BJ (cell line): ENCODE measurements at regions not wholly inside any gene's neighbourhood (a gene's known extent, or its start where the extent isn't known, plus 50 kb on each side); places are given as distances from the start of the nearest gene placed in this dataset.

Experiments used
- CTCF ChIA-PET: fragments of 350-600 bp; formaldehyde crosslinking; extraction: SDS; loops from one replicate; lab custom pipeline; 2021; ENCODE audit warnings: antibody characterized with exemption, inconsistent platforms; lab: Yijun Ruan, JAX
- POLR2A ChIA-PET: fragments of 300-600 bp; sonication (Branson Sonifier 250); formaldehyde crosslinking; extraction: SDS; loops from one replicate; lab custom pipeline; 2021; ENCODE audit warnings: antibody characterized with exemption; lab: Charles Lee
- DNase-seq: peaks from one replicate; pipeline ENCODE4 v3.0.0-alpha.2; 2011; ENCODE audit warnings: low read depth
- H3K27me3 ChIP-seq: 2 replicates; pipeline ENCODE4 v1.6.0; 2011; ENCODE audit warnings: low read length; ENCODE audit not compliant: control insufficient read depth, insufficient read depth
- H3K36me3 ChIP-seq: 2 replicates; pipeline ENCODE4 v1.5.1; 2011; ENCODE audit warnings: low read length; ENCODE audit not compliant: control insufficient read depth, insufficient read depth
- H3K4me3 ChIP-seq: 2 replicates; pipeline ENCODE4 v1.5.1; 2011; ENCODE audit warnings: low read depth, mild to moderate bottlenecking, control low read depth, low read length
- CTCF ChIP-seq: IDR thresholded peaks from 2 replicates; pipeline ENCODE4 v1.5.1; 2011; ENCODE audit warnings: low read depth, mild to moderate bottlenecking, control low read depth, inconsistent platforms, low read length, moderate library complexity; ENCODE audit not compliant: insufficient read depth

- Histone ChIP-seq H3K4me3 (no peak overlapping the region), H3K27me3 (no peaks in the 10 kb centered on the region), H3K36me3 (no peaks in the 10 kb centered on the region)
- no peak for TF ChIP-seq CTCF
- POLR2A ChIA-PET = no interaction called here
- CTCF ChIA-PET = interaction anchor here (0.8 kb wide), 1 partner anchor 11 kb away, joined by 3 read pairs; no protein-coding TSS in a partner anchor
- DNase-seq = no peak
Measured at GRCh38 chr1:106189780-106190179, 866.7 kb upstream of the PRMT6 start.

GRCh38 chr1:106194206-106194605 is 862.3 kb upstream of the PRMT6 start:
- Histone ChIP-seq H3K36me3 (no peaks in the 10 kb centered on the region), H3K27me3 (no peaks in the 10 kb centered on the region), H3K4me3 (no peak overlapping the region)
- ChIA-PET CTCF (interaction anchor here (0.6 kb wide), 2 partner anchors 948 to 1564 kb away, joined by 3 read pairs; no protein-coding TSS in a partner anchor), POLR2A (no interaction called here)
- no peak for TF ChIP-seq CTCF
- no peak for DNase-seq

- no peak for TF ChIP-seq CTCF
- no peaks in the 10 kb centered on the region for H3K36me3 ChIP-seq
- no peak overlapping the region for H3K4me3 ChIP-seq
- POLR2A ChIA-PET = no interaction called here
- CTCF ChIA-PET = interaction anchor here (0.6 to 1.0 kb wide), 2 partner anchors 11 to 843 kb away, joined by 3 read pairs; no protein-coding TSS in a partner anchor
- no peaks in the 10 kb centered on the region for H3K27me3 ChIP-seq
- no peak for DNase-seq
Measured at GRCh38 chr1:106200711-106201110, 855.8 kb upstream of the PRMT6 start.

DNA sequence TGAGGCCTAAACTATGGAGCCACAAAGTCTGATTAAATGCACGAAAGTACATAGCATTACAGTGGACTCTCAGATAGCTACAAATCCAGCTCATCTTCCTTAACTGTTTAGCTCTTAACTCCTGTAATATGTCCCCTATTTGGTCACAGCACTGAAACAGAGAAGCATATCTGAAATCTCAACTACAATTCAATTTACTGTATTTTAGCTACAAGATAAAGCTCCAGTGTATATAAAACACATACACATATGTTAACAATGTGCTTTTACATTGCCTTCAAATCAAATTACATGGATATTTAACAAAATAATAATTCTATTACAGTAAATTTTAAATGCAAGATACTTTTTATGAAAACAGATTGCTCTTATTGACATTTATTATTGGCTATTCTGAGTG is 849.3 kb upstream of the PRMT6 start:
- no peak for DNase-seq
- H3K36me3 ChIP-seq = no peaks in the 10 kb centered on the region
- TF ChIP-seq CTCF = no peak
- H3K4me3 ChIP-seq = no peak overlapping the region
- POLR2A ChIA-PET = no interaction called here
- no peaks in the 10 kb centered on the region for H3K27me3 ChIP-seq
- CTCF ChIA-PET = no interaction called here

DNA sequence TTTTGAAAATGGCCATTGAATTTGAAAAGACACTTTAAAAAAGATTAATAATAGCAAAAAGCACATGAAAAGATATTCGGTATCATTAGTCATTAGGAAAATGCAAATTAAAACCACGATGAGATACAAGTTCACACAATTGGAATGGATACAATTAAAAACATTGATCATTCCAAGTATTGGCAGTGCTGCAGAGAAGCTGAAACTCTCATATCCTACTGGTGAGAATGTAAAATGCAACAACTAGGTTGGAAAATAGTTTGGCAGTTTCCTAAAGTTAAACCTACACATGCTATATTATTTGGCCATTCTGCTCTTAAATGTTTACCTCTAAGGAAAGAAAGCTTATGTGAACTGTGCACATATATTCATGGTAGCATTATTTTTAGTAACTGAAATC is 838.7 kb upstream of the PRMT6 start:
- POLR2A ChIA-PET = no interaction called here
- no peaks in the 10 kb centered on the region for H3K27me3 ChIP-seq
- CTCF ChIA-PET = no interaction called here
- H3K36me3 ChIP-seq = no peaks in the 10 kb centered on the region
- no peak for TF ChIP-seq CTCF
- DNase-seq = no peak
- H3K4me3 ChIP-seq = no peak overlapping the region
